NOMO-1 (cell line): ENCODE measurements at regions not wholly inside any gene's neighbourhood (a gene's known extent, or its start where the extent isn't known, plus 50 kb on each side); places are given as distances from the start of the nearest gene placed in this dataset.
"Not testable (repeated sequence)": the region's sequence is repeated elsewhere in the genome, so short reads cannot be mapped to it uniquely, and the experiment has no call there.

Experiments used
- DNase-seq, 2 experiments: peaks; one replicate each; lab custom pipeline; 2025; ENCODE audit not compliant: unreplicated experiment in 2 of 2; lab: John Stamatoyannopoulos, UW

DNA sequence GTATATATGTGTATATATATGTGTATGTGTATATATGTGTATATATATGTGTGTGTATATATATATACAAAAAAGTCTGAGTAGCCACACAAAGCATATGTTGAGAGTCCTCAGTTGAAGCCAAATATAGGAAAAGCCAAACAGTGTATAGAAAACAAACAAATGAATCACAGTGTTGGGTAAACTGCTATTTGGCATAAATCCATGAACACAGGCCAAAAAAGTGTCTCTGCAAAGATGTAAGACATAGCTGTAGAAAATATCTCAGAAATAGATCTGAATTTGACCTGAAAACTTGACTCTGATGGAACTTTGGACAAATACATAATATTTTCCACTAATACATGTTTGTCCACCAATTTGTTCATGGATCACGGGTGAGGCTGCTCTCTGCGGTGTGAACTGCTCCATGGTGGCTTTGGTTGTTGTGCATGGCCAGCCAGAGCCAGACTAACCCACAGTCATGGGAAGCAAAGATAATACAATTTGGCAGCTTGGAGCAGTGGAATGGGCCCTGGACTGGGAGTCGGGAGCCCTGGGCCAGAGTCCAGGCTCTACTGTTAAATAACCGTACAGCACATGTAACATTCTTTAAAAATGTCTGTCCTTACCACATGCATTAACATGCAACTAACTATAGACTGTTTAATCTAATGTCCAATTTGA is 76.9 kb upstream of the EED start:
- no peak for DNase-seq

DNA sequence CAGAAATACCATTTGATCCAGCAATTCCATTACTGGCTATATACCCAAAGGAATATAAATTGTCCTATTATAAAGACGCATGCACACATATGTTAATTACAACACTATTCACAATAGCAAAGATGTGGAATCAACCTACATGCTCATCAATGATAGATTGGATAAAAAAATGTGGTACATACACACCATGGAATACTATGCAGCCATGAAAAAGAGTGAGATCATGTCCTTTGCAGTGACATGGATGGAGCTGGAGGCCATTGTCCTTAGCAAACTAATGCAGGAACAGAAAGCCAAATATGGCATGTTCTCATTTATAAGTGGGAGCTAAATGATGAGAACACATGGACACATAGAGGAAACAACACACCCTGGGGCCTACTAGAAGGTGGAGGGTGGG is 78.3 kb upstream of the EED start:
- DNase-seq, result not testable (repeated sequence)

GRCh38 chr11:86164106-86164505 is 80.4 kb upstream of the EED start:
- DNase-seq, result no peak

GRCh38 chr11:86163221-86163876 is 81.2 kb upstream of the EED start:
- DNase-seq, result peak; percentile 25 to 66

DNA sequence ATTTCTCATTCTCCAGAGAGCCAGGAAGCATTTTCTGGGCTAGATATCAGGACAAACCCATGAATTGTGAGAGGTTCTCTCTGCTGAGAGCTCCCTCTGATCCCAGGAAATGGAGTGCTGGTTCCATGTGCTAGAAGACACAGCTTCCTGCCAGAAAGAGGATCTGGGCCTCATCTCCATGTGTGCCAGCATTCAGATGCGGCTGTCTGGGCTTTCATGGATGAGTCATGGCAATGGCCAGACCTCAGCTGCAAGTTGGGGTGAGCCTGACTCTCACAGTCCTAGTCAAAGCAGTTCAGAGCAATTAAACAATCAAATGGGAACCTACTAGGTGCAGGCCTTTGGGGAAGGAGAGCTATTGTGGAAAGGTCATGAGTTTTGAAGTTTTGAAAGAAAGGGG is 82.3 kb upstream of the EED start:
- peak; percentile 35 to 61 for DNase-seq

- peak in 1 of 2 experiments; percentile 19 for DNase-seq
Observed at GRCh38 chr11:86161837-86162236, 82.7 kb upstream of the EED start.

- DNase-seq, result no peak
Observed at GRCh38 chr11:86161336-86161735, 83.2 kb upstream of the EED start.

GRCh38 chr11:86160541-86161149 is 83.9 kb upstream of the EED start:
- no peak for DNase-seq

- no peak for DNase-seq
Observed at GRCh38 chr11:86159581-86159891, 85.0 kb upstream of the EED start.

DNA sequence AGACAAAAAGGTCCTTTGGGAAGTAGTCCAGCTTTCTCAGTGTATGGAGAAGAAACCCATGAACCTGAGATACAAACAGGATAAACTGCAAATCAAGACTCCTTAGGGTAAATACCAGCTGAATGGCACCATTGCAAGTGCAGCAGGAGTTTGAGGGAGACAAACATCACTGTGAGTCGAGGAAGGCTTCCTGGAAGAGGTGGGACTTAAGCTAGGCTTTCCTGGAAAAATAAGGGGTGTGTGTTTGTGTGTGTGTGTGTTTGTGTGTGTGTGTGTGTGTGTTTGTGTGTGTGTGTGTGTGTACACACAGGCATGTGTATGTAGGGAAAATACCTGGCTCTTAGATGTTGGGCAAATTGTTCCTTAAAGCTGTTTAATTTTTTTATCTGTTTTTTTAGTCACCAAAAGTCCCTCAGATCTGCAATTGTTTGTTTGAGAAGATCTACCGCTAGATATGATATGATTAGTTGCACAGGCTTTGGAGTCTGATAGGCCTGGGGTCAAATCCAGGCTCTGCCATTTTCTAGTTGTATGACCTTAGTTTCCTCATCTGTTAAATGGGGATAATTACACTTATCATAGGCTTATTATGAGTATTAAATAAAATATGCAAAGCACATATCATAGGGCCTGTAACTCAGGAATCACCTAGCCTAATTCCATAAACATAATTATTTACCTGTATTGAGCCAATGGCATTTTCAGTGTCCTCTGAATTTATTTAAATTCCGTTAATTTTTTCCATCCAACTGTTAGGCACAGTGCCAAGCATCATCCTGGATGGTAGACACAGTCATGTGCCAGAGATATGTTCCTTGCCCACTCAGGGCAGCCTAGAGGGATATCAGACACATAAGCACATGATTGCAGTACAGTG is 85.6 kb upstream of the EED start:
- DNase-seq, result no peak

DNA sequence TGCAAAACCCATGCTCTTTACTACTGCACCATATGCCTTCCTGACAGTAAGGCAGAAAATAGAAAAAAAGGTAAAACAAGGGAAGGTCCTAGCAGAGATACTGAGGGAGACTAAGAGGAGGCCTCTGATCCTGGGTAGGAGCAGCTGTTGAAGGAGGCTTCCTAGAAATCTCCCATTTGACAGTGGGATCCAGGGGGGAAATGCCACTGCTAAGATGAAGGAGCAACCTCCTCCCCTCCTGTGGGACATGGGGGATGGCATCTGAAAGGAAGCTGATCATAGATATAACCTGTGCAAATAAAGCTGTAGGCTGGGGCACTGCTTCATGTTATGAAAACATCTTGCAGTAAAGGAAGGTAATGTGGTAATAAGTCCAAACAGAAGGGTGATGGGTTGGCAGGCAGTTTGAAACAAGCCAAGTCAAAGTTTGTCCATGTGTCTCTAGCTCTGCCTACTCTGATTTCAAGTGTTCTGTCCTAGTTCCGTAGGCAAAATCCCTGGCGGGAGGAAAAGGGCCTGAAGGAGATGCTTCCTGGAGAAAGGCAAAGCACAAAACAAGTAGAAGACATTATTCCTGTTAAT is 86.7 kb upstream of the EED start:
- DNase-seq, result no peak

DNA sequence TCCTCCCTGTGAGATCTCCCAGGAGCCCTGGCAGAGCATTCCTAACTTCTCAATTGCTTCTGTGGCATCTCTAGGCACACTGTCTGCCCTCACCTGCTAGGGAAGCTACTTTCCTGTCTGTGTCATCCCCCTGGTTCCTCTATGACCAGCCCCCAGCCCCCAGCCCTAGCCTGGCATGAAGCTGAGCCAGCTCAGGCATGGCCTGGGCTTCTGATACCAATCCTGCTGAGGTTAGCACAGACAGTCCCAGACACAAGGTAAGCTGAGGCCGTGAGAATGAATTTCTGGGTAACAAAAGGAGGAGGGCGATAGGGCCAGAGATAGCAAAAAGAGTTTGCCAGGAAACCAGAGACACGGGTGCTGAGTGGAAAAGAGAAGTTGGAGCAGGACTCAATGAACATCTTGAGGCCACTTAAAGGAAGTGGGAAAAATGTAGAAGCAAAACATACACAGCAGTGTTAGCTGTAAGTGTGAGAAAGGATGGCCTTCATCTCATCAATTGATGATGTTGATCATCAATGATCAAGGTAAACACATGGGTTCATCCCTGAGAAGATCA is 87.6 kb upstream of the PICALM start:
- DNase-seq, result no peak

DNA sequence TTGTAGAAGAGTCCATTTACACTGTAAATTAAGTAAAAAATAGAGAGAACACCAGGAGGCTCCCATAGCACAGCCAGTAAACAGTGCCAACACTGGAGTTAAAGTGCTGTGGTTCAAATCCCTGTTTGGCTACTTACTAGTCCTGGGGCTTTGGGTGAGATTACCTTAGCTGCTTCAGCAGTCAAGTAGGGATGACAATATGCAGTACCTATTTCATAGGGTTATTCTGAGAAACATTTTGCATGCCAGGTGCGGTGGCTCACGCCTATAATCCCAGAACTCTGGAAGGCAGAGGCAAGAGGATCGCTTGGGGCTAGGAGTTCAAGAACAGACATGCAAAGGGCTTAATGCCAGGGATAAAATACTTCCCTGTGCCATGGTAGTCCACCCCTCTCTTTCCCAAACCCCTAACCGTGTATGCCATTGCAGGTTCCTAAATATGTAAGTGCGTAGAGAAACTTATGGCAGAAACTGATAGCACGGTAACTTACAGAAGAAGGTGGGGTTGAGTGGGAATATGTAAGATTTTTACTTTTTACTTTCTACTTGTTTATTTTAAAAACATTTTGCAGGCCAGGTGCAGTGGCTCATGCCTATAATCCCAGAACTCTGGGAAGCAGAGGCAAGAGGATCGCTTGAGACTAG is 86.4 kb upstream of the PICALM start:
- DNase-seq, result no peak

DNA sequence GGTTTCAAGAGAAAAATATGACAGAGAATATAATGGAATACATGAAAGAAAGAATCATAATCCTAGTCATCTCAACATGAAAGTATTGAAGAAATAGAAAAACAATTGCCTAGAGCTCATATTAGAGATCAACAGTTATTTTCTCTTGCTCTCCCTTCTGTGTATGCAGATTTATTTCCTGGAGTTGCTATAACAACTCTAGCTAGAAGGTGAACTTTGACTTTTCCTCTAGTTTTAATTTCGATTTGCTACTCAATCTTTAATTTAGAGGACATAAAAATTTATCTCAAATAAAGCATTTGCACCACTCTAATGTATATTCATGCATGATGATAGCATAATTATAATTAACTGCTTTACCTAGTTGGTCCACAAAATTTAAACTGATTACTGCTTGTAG is 84.6 kb upstream of the PICALM start:
- no peak for DNase-seq

GRCh38 chr11:86152901-86153300 is 84.0 kb upstream of the PICALM start:
- DNase-seq, result no peak

GRCh38 chr11:86152006-86152862 is 83.3 kb upstream of the PICALM start:
- no peak for DNase-seq

- peak in 1 of 2 experiments; percentile 30 for DNase-seq
Observed at GRCh38 chr11:86151174-86152005, 82.5 kb upstream of the PICALM start.

- DNase-seq, result no peak
Observed at GRCh38 chr11:86150847-86151173, 81.9 kb upstream of the PICALM start.

- DNase-seq, result no peak
Observed at GRCh38 chr11:86149792-86150191, 80.9 kb upstream of the PICALM start.
